ENCODE measurements at regions not wholly inside any gene's neighbourhood (a gene's known extent, or its start where the extent isn't known, plus 50 kb on each side); places are given as distances from the start of the nearest gene placed in this dataset.

GRCh38 chr6:147119310-147119709, 84.9 kb upstream of the STXBP5 start:
- no peak for TF ChIP-seq CTCF (IDR thresholded peaks at IDR 0.05)
- no peak for TF ChIP-seq POLR2A (IDR thresholded peaks at IDR 0.05)
